ENCODE measurements at regions not wholly inside any gene's neighbourhood (a gene's known extent, or its start where the extent isn't known, plus 50 kb on each side); places are given as distances from the start of the nearest gene placed in this dataset.

DNA sequence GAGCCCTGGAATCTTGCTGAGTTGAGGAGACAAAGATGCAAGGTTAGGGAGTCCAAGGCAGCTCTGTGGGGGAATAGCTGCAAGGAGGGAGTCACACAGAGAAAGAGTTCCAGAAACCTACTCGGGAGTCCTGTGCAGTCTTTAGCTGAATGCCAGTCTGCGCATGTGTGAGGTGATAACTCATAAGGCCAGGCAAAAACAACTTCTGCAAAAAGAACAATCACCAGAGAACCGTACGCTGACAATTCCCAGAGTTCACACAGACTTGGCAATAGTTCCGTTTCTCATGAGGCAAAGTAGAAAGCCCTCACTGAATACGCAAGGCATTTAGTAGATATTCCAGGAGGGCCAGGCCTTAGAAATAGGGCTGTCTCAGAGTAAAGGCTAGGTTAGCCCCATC, 135.2 kb upstream of the TAB2 start:
- BruUV-seq (replicated peaks) = no TSS peak
- H3K4me3 ChIP-seq (ENCODE audit: low read depth, low read length, poor library complexity, severe bottlenecking) = no peak overlapping the region
- intact Hi-C loops (cut with micrococcal nuclease; ENCODE audit: unreplicated experiment) = no loop called here
- no peaks in the 10 kb centered on the region for H3K9me3 ChIP-seq (ENCODE audit: low read depth, low read length, poor library complexity, severe bottlenecking)
- H3K36me3 ChIP-seq (ENCODE audit: insufficient read depth, low read length, poor library complexity, severe bottlenecking) = no peaks in the 10 kb centered on the region
- no peaks in the 10 kb centered on the region for H3K4me1 ChIP-seq (ENCODE audit: insufficient read depth, low read length, poor library complexity, severe bottlenecking)
- no peak for TF ChIP-seq EZH2 (IDR thresholded peaks at IDR 0.05; ENCODE audit: borderline replicate concordance, low read depth, low read length, poor library complexity, severe bottlenecking)
- TF ChIP-seq, protein P1, sequence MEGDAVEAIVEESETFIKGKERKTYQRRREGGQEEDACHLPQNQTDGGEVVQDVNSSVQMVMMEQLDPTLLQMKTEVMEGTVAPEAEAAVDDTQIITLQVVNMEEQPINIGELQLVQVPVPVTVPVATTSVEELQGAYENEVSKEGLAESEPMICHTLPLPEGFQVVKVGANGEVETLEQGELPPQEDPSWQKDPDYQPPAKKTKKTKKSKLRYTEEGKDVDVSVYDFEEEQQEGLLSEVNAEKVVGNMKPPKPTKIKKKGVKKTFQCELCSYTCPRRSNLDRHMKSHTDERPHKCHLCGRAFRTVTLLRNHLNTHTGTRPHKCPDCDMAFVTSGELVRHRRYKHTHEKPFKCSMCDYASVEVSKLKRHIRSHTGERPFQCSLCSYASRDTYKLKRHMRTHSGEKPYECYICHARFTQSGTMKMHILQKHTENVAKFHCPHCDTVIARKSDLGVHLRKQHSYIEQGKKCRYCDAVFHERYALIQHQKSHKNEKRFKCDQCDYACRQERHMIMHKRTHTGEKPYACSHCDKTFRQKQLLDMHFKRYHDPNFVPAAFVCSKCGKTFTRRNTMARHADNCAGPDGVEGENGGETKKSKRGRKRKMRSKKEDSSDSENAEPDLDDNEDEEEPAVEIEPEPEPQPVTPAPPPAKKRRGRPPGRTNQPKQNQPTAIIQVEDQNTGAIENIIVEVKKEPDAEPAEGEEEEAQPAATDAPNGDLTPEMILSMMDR (conservative IDR thresholded peaks at IDR 0.05; ENCODE audit: low read depth, low read length) = no peak
- DNase-seq (ENCODE audit: low spot score) = no peak
- ChIA-PET CTCF (no interaction called here), POLR2A (ENCODE audit: low non-redundant PET) (no interaction called here)
- no peak overlapping the region for H3K27ac ChIP-seq (ENCODE audit: low read depth, low read length, poor library complexity, severe bottlenecking)
- H3K27me3 ChIP-seq (replicated peaks; ENCODE audit: insufficient read depth, low read depth, low read length, poor library complexity) = no peaks in the 10 kb centered on the region

- ChIA-PET CTCF (no interaction called here), POLR2A (ENCODE audit: low non-redundant PET) (no interaction called here)
- Histone ChIP-seq H3K27me3 (replicated peaks; ENCODE audit: insufficient read depth, low read depth, low read length, poor library complexity) (no peaks in the 10 kb centered on the region), H3K4me3 (ENCODE audit: low read depth, low read length, poor library complexity, severe bottlenecking) (no peak overlapping the region), H3K27ac (ENCODE audit: low read depth, low read length, poor library complexity, severe bottlenecking) (no peak overlapping the region), H3K36me3 (ENCODE audit: insufficient read depth, low read length, poor library complexity, severe bottlenecking) (no peaks in the 10 kb centered on the region), H3K9me3 (ENCODE audit: low read depth, low read length, poor library complexity, severe bottlenecking) (no peaks in the 10 kb centered on the region), H3K4me1 (ENCODE audit: insufficient read depth, low read length, poor library complexity, severe bottlenecking) (no peaks in the 10 kb centered on the region)
- BruUV-seq (replicated peaks) = no TSS peak
- intact Hi-C loops (cut with micrococcal nuclease; ENCODE audit: unreplicated experiment) = no loop called here
- TF ChIP-seq EZH2 (IDR thresholded peaks at IDR 0.05; ENCODE audit: borderline replicate concordance, low read depth, low read length, poor library complexity, severe bottlenecking) = no peak
- TF ChIP-seq, protein P1 (conservative IDR thresholded peaks at IDR 0.05; ENCODE audit: low read depth, low read length) = no peak
- DNase-seq (ENCODE audit: low spot score) = no peak
Observed at GRCh38 chr6:149184523-149184922, 133.0 kb upstream of the TAB2 start.

DNA sequence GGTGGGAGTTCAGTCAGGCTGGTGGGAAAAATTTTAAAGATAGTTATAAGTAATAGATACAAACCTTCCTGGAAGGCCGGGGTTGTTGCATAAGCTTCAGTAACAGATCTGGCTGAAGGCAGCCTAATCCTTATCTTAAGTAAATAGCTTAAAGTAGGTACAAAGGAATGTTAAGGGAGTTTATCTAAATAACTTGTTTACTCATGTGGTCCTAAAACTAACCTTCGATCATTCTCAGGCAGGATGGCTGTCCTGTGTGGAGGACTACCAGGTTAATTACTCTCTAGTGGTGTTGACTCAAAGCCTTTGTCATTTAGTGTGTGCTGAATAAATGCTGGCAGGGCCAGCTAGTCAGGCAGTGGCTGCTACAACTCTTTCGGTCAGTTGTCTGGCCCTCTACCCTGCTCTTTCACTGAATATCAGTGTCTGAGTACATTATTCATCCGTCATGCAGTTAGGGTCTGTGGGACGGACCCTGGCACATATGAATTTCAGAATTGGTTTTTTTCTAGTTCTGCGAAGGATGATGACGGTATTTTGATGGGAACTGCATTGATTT, 131.6 kb upstream of the TAB2 start:
- TF ChIP-seq EZH2 (IDR thresholded peaks at IDR 0.05; ENCODE audit: borderline replicate concordance, low read depth, low read length, poor library complexity, severe bottlenecking) = no peak
- TF ChIP-seq, protein P1 (conservative IDR thresholded peaks at IDR 0.05; ENCODE audit: low read depth, low read length) = no peak
- POLR2A ChIA-PET (ENCODE audit: low non-redundant PET) = no interaction called here
- no peaks in the 10 kb centered on the region for H3K27me3 ChIP-seq (replicated peaks; ENCODE audit: insufficient read depth, low read depth, low read length, poor library complexity)
- H3K4me1 ChIP-seq (ENCODE audit: insufficient read depth, low read length, poor library complexity, severe bottlenecking) = no peaks in the 10 kb centered on the region
- no TSS peak for BruUV-seq (replicated peaks)
- no peaks in the 10 kb centered on the region for H3K36me3 ChIP-seq (ENCODE audit: insufficient read depth, low read length, poor library complexity, severe bottlenecking)
- intact Hi-C loops (cut with micrococcal nuclease; ENCODE audit: unreplicated experiment) = no loop called here
- DNase-seq (ENCODE audit: low spot score) = no peak
- H3K9me3 ChIP-seq (ENCODE audit: low read depth, low read length, poor library complexity, severe bottlenecking) = no peaks in the 10 kb centered on the region
- H3K27ac ChIP-seq (ENCODE audit: low read depth, low read length, poor library complexity, severe bottlenecking) = no peak overlapping the region
- no peak overlapping the region for H3K4me3 ChIP-seq (ENCODE audit: low read depth, low read length, poor library complexity, severe bottlenecking)
- CTCF ChIA-PET = no interaction called here
